22Rv1 (cell line): ENCODE measurements at regions not wholly inside any gene's neighbourhood (a gene's known extent, or its start where the extent isn't known, plus 50 kb on each side); places are given as distances from the start of the nearest gene placed in this dataset.

Experiments used
- ZFX ChIP-seq: fragments of 450-650 bp; IDR thresholded peaks from 2 replicates; pipeline ENCODE4 v1.6.1; 2017; ENCODE audit warnings: antibody characterized with exemption, borderline replicate concordance
- TF ChIP-seq, protein P1 (sequence below): fragments of 450-650 bp; IDR thresholded peaks from 2 replicates; pipeline ENCODE4 v1.5.1; 2017; ENCODE audit warnings: mild to moderate bottlenecking

GRCh38 chr4:71214578-71214977 lies 124.2 kb upstream of the SLC4A4 start:
- TF ChIP-seq, protein P1, sequence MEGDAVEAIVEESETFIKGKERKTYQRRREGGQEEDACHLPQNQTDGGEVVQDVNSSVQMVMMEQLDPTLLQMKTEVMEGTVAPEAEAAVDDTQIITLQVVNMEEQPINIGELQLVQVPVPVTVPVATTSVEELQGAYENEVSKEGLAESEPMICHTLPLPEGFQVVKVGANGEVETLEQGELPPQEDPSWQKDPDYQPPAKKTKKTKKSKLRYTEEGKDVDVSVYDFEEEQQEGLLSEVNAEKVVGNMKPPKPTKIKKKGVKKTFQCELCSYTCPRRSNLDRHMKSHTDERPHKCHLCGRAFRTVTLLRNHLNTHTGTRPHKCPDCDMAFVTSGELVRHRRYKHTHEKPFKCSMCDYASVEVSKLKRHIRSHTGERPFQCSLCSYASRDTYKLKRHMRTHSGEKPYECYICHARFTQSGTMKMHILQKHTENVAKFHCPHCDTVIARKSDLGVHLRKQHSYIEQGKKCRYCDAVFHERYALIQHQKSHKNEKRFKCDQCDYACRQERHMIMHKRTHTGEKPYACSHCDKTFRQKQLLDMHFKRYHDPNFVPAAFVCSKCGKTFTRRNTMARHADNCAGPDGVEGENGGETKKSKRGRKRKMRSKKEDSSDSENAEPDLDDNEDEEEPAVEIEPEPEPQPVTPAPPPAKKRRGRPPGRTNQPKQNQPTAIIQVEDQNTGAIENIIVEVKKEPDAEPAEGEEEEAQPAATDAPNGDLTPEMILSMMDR: no peak
- no peak for TF ChIP-seq ZFX
